ENCODE measurements at regions not wholly inside any gene's neighbourhood (a gene's known extent, or its start where the extent isn't known, plus 50 kb on each side); places are given as distances from the start of the nearest gene placed in this dataset.

- TF ChIP-seq EP300 (IDR thresholded peaks at IDR 0.05) = no peak
- TF ChIP-seq CTCF (IDR thresholded peaks at IDR 0.05) = no peak
- no peak for TF ChIP-seq POLR2AphosphoS5 (IDR thresholded peaks at IDR 0.05)
- TF ChIP-seq POLR2A (IDR thresholded peaks at IDR 0.05) = no peak
Measured at GRCh38 chr2:150391779-150392178, 95.7 kb downstream of the RND3 start.

Measured in stomach (tissue), 4 donors.